ENCODE measurements at regions not wholly inside any gene's neighbourhood (a gene's known extent, or its start where the extent isn't known, plus 50 kb on each side); places are given as distances from the start of the nearest gene placed in this dataset.

DNA sequence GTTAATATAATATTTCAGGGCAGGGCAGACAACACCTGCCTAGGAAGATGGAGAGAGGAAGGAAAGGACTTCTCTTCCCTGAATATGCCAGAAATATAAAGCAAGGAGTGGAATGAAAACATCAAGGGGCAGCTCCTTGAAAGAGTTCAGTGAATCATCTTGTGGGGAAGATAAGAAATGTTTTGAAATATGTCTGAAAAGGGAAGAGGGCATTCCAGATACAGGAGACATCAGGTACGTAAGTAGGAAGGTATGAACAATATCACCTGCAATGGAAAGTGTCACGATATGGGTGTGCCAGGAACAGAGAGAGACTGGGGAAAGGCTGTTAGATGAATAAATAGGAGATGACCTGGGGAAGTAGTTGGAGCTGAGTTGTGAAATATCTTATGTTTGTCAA is 75.8 kb upstream of the WDR72 start:
- H3K27ac ChIP-seq (ENCODE audit: low read depth in 2 of 2, low read length in 2 of 2): no peak overlapping the region
- intact Hi-C loops (cut with DNase I): no loop called here
- DNase-seq (no peak), FAIRE-seq (no peak)
- H3K9me3 ChIP-seq (ENCODE audit: control insufficient read depth in 2 of 3, insufficient read depth in 1 of 3, low read length in 3 of 3): no peaks in the 10 kb centered on the region
- H3K4me1 ChIP-seq (ENCODE audit: control insufficient read depth in 2 of 3, insufficient read depth in 2 of 3, low read depth in 1 of 3, low read length in 3 of 3): peaks cover 7 to 16% (median 13%) of the 10 kb centered on the region in 3 donors
- no peak for TF ChIP-seq CTCF (IDR thresholded peaks at IDR 0.05; ENCODE audit: borderline replicate concordance, extremely low read depth, insufficient read depth)
- H3K9ac ChIP-seq (ENCODE audit: low read length in 3 of 3): no peak overlapping the region
- no peaks in the 10 kb centered on the region for H3K36me3 ChIP-seq (ENCODE audit: control insufficient read depth in 2 of 3, insufficient read depth in 3 of 3, low read length in 3 of 3)
- H3K4me3 ChIP-seq (ENCODE audit: low read length in 3 of 3): no peak overlapping the region
- no peaks in the 10 kb centered on the region for H3K27me3 ChIP-seq (ENCODE audit: control insufficient read depth, insufficient read depth, low read length)

GRCh38 chr15:53834214-53834613 is 74.8 kb upstream of the WDR72 start:
- Histone ChIP-seq H3K4me3 (ENCODE audit: low read length in 3 of 3) (no peak overlapping the region), H3K9ac (ENCODE audit: low read length in 3 of 3) (no peak overlapping the region), H3K27me3 (ENCODE audit: control insufficient read depth, insufficient read depth, low read length) (no peaks in the 10 kb centered on the region), H3K36me3 (ENCODE audit: control insufficient read depth in 2 of 3, insufficient read depth in 3 of 3, low read length in 3 of 3) (no peaks in the 10 kb centered on the region), H3K27ac (ENCODE audit: low read depth in 2 of 2, low read length in 2 of 2) (no peak overlapping the region), H3K9me3 (ENCODE audit: control insufficient read depth in 2 of 3, insufficient read depth in 1 of 3, low read length in 3 of 3) (no peaks in the 10 kb centered on the region), H3K4me1 (ENCODE audit: control insufficient read depth in 2 of 3, insufficient read depth in 2 of 3, low read depth in 1 of 3, low read length in 3 of 3) (peaks cover 7 to 16% (median 13%) of the 10 kb centered on the region in 3 donors)
- TF ChIP-seq CTCF (IDR thresholded peaks at IDR 0.05; ENCODE audit: borderline replicate concordance, extremely low read depth, insufficient read depth): no peak
- intact Hi-C loops (cut with DNase I): no loop called here
- FAIRE-seq (no peak), DNase-seq (no peak)

GRCh38 chr15:53833134-53833624 is 73.7 kb upstream of the WDR72 start:
- FAIRE-seq: peak; percentile 95
- Histone ChIP-seq H3K36me3 (ENCODE audit: control insufficient read depth in 2 of 3, insufficient read depth in 3 of 3, low read length in 3 of 3) (no peaks in the 10 kb centered on the region), H3K9ac (ENCODE audit: low read length in 3 of 3) (no peak overlapping the region), H3K9me3 (ENCODE audit: control insufficient read depth in 2 of 3, insufficient read depth in 1 of 3, low read length in 3 of 3) (no peaks in the 10 kb centered on the region), H3K27ac (ENCODE audit: low read depth in 2 of 2, low read length in 2 of 2) (peak overlapping the region; percentile 17 to 73), H3K4me3 (ENCODE audit: low read length in 3 of 3) (no peak overlapping the region), H3K27me3 (ENCODE audit: control insufficient read depth, insufficient read depth, low read length) (no peaks in the 10 kb centered on the region), H3K4me1 (ENCODE audit: control insufficient read depth in 2 of 3, insufficient read depth in 2 of 3, low read depth in 1 of 3, low read length in 3 of 3) (peaks cover 7 to 16% (median 13%) of the 10 kb centered on the region in 3 donors)
- peak in 3 of 5 donors; percentile 58 to 93 (median 88) for DNase-seq
- TF ChIP-seq CTCF (IDR thresholded peaks at IDR 0.05; ENCODE audit: borderline replicate concordance, extremely low read depth, insufficient read depth): no peak
- intact Hi-C loops (cut with DNase I): no loop called here
